Smooth muscle cell (in vitro differentiated cells): ENCODE measurements at regions not wholly inside any gene's neighbourhood (a gene's known extent, or its start where the extent isn't known, plus 50 kb on each side); places are given as distances from the start of the nearest gene placed in this dataset.

ENCODE experiments used
- DNase-seq: peaks from one replicate; lab custom pipeline; 2025; ENCODE audit not compliant: unreplicated experiment; lab: John Stamatoyannopoulos, UW
- H2AFZ ChIP-seq: fragments of 200-600 bp; sonication (generic); 2 replicates; pipeline ENCODE4 v1.6.0; 2016; ENCODE audit warnings: antibody characterized with exemption, low read depth, mild to moderate bottlenecking
- H3F3A ChIP-seq: fragments of 200-600 bp; sonication (generic); 2 replicates; pipeline ENCODE4 v1.6.0; 2017; ENCODE audit warnings: antibody characterized with exemption, low read depth
- H3K27ac ChIP-seq: fragments of 200-600 bp; sonication (generic); 2 replicates; pipeline ENCODE4 v1.5.1; 2016; ENCODE audit warnings: low read depth, mild to moderate bottlenecking
- H3K27me3 ChIP-seq: fragments of 200-600 bp; sonication (generic); 2 replicates; pipeline ENCODE4 v1.6.1; 2016; ENCODE audit warnings: low read depth, mild to moderate bottlenecking
- H3K36me3 ChIP-seq: fragments of 200-600 bp; sonication (generic); 2 replicates; pipeline ENCODE4 v1.5.1; 2016; ENCODE audit warnings: low read depth
- H3K4me1 ChIP-seq: fragments of 200-600 bp; sonication (generic); 2 replicates; pipeline ENCODE4 v1.5.1; 2016; ENCODE audit warnings: low read depth
- H3K4me2 ChIP-seq: fragments of 200-600 bp; sonication (generic); 2 replicates; pipeline ENCODE4 v1.6.0; 2016; ENCODE audit warnings: mild to moderate bottlenecking
- H3K4me3 ChIP-seq: fragments of 200-600 bp; sonication (generic); 2 replicates; pipeline ENCODE4 v1.5.1; 2016; ENCODE audit warnings: mild to moderate bottlenecking
- H3K79me2 ChIP-seq: fragments of 200-600 bp; sonication (generic); 2 replicates; pipeline ENCODE4 v1.6.0; 2016; ENCODE audit warnings: low read depth, mild to moderate bottlenecking
- H3K9ac ChIP-seq: fragments of 200-600 bp; sonication (generic); 2 replicates; pipeline ENCODE4 v1.6.0; 2016; ENCODE audit warnings: low read depth
- H3K9me3 ChIP-seq: fragments of 200-600 bp; sonication (generic); replicated peaks from 2 replicates; pipeline ENCODE4 v1.5.1; 2016; ENCODE audit warnings: low read depth
- H4K20me1 ChIP-seq: fragments of 200-600 bp; sonication (generic); 2 replicates; pipeline ENCODE4 v1.6.0; 2016; ENCODE audit warnings: low read depth
- CTCF ChIP-seq: fragments of 200-600 bp; sonication (generic); IDR thresholded peaks from 2 replicates; pipeline ENCODE4 v1.5.1; 2017; ENCODE audit warnings: borderline replicate concordance, mild to moderate bottlenecking, antibody characterized with exemption; ENCODE audit not compliant: insufficient read depth, poor library complexity, severe bottlenecking
- WGBS: methylation state at CpG from one replicate; pipeline ENCODE4 v1.1.7; 2016; ENCODE audit warnings: low lambda C conversion rate; 5-methylcytosine and 5-hydroxymethylcytosine counted together

GRCh38 chrX:30488092-30488491 lies 89.5 kb downstream of the TASL start:
- Histone ChIP-seq H3K4me3 (no peak overlapping the region), H2AFZ (no peak overlapping the region), H3K4me2 (no peak overlapping the region), H4K20me1 (no peaks in the 10 kb centered on the region), H3K27ac (no peak overlapping the region), H3K9ac (no peak overlapping the region), H3K36me3 (no peaks in the 10 kb centered on the region), H3K79me2 (no peaks in the 10 kb centered on the region), H3K27me3 (no peaks in the 10 kb centered on the region), H3K9me3 (no peaks in the 10 kb centered on the region), H3F3A (no peaks in the 10 kb centered on the region), H3K4me1 (no peaks in the 10 kb centered on the region)
- 53% methylated on average over 3 of the region's 3 CpGs for WGBS
- no peak for DNase-seq
- peak; percentile 3 for TF ChIP-seq CTCF

- Histone ChIP-seq H3K9me3 (no peaks in the 10 kb centered on the region), H3K9ac (no peak overlapping the region), H3K36me3 (no peaks in the 10 kb centered on the region), H3K79me2 (no peaks in the 10 kb centered on the region), H3K27ac (no peak overlapping the region), H3F3A (no peaks in the 10 kb centered on the region), H2AFZ (no peak overlapping the region), H3K4me3 (no peak overlapping the region), H3K4me2 (no peak overlapping the region), H4K20me1 (no peaks in the 10 kb centered on the region), H3K4me1 (no peaks in the 10 kb centered on the region), H3K27me3 (no peaks in the 10 kb centered on the region)
- 73% methylated on average over 2 of the region's 2 CpGs for WGBS
- DNase-seq, result no peak
- TF ChIP-seq CTCF, result no peak
Observed at GRCh38 chrX:30483996-30484395, 93.6 kb downstream of the TASL start.

GRCh38 chrX:30468471-30468870 lies 109.1 kb downstream of the TASL start:
- Histone ChIP-seq H3K4me1 (no peaks in the 10 kb centered on the region), H3K9me3 (no peaks in the 10 kb centered on the region), H2AFZ (no peak overlapping the region), H4K20me1 (no peaks in the 10 kb centered on the region), H3K9ac (no peak overlapping the region), H3K27ac (no peak overlapping the region), H3F3A (no peaks in the 10 kb centered on the region), H3K79me2 (no peaks in the 10 kb centered on the region), H3K4me3 (no peak overlapping the region), H3K4me2 (no peak overlapping the region), H3K27me3 (no peaks in the 10 kb centered on the region), H3K36me3 (no peaks in the 10 kb centered on the region)
- TF ChIP-seq CTCF, result no peak
- 61% methylated on average over 3 of the region's 3 CpGs for WGBS
- no peak for DNase-seq
